HG03378 (cell line): ENCODE measurements at regions not wholly inside any gene's neighbourhood (a gene's known extent, or its start where the extent isn't known, plus 50 kb on each side); places are given as distances from the start of the nearest gene placed in this dataset.
"Not testable (repeated sequence)": the region's sequence is repeated elsewhere in the genome, so short reads cannot be mapped to it uniquely, and the experiment has no call there.

Experiments
- ATAC-seq: cut with Tn5 transposase; IDR thresholded peaks from one replicate; pipeline ENCODE4 v1.9.1; 2021; ENCODE audit warnings: mild to moderate bottlenecking, moderate library complexity; ENCODE audit not compliant: unreplicated experiment

DNA sequence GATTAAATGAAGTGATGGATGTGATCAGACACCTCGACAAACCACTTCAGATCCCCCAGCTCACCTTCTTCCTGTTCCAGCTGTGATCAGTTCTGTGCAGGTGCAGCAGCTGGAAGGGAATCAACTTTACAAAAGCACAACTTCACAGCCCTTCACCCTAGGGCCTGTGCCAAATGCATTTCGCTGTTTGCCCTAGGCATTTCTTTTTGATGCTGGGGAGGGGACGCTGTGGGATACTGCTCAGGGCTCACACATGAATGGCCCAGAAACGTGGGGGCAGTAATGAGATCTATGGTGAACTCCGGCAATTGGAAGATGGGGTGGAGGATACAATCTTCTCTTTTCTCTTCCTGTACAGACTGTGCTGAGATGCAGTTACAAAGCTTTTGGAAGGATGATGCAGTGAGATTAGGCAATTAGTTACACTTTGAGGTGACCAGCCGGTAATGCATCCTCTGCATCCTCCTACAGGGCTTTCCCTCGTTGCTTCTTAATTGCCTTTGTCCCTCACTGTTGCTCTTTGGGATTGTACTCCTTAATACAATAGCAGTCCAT is 215.1 kb upstream of the PITX2 start:
- no peak for ATAC-seq

GRCh38 chr4:110840221-110840654 is 217.4 kb upstream of the PITX2 start:
- no peak for ATAC-seq

DNA sequence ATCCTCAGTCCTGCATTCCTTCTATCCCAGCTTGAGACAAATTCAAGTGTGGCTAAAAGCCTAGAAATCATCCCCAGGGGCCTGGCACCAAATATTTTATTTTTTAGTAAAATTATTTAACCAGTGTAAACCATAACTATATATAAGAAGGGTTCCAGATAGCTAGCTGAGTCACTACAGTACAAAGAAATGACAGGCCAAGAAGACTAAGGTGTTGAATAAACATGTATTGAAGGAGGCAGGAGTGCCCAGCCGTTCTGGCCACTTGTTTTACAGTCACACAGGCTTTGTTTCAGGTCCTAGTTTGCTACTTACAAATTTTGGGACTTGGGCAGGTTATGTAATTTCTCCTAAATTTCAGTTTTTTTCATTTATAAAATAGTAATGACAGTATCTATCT is 225.9 kb upstream of the PITX2 start:
- ATAC-seq: no peak

- no peak for ATAC-seq
Observed at GRCh38 chr4:110849461-110849860, 226.6 kb upstream of the PITX2 start.

- no peak for ATAC-seq
Observed at GRCh38 chr4:110850461-110851442, 227.9 kb upstream of the PITX2 start.

- no peak for ATAC-seq
Observed at GRCh38 chr4:110851989-110852388, 229.1 kb upstream of the PITX2 start.

DNA sequence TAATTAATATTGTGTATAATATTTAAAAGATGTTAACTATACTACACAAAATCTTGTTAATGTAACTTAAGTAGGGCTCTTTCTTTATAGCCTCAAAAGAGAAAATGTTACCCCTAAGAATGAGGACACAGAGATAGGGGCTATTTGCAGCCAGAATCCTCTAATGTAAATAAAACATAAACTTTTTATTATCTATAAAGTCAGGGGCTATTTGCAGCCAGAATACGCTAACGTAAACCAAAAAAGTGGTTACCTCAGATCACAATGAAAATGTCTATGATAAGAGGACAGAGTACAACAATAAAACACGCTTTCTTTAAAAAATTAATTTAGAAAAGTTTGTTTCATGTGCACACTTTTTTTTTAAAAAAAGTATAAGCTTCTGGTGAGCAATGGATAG is 229.9 kb upstream of the PITX2 start:
- ATAC-seq: no peak

GRCh38 chr4:110853242-110853641 is 230.4 kb upstream of the PITX2 start:
- no peak for ATAC-seq

DNA sequence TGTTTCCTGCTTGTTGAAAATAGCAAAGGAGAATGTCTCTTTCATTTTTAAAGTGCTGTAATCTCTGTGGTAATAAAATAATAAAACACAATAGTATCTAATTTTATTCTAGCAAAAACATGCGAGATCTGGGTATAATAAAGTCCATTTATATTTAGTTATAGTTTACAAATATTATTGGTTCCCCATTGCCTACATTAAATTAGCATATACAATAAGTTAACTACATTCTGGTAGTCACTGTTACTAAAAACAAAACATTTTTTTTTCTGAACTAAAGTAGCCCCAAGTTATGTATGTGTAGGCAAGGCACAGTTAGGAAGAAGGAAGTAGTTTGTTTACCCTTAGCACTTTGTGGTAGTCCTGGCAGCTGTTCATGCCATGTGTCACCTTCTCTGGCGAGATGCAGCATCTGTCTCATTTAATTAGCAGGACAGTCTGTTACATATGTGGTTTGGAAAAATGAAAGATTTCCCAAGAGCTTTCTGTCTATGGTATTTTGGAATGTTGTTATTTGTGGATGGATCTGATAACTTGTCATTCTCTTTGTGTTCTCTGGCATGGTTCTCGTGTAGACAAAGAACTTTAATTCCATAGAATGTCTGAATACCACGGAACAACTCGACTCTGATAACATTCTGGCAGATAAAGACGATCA is 231.3 kb upstream of the PITX2 start:
- no peak for ATAC-seq

DNA sequence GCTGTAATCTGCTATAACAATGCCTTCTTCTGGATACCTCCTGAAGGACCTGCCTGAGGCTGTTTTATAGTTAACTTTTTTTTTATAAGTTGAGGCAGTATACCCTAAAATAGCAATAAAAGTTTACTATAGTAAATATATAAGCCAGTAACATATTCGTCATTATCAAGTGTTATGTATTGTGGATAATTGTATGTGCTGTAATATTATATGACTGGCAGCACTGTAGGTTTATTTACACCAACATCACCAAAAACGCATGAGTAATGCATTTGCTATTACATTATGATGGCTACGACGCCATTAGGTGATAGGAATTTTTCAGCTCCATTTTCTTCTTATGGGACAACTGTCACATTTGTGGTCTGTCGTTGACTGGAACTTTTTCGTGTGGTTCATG is 237.2 kb upstream of the PITX2 start:
- ATAC-seq: no peak

DNA sequence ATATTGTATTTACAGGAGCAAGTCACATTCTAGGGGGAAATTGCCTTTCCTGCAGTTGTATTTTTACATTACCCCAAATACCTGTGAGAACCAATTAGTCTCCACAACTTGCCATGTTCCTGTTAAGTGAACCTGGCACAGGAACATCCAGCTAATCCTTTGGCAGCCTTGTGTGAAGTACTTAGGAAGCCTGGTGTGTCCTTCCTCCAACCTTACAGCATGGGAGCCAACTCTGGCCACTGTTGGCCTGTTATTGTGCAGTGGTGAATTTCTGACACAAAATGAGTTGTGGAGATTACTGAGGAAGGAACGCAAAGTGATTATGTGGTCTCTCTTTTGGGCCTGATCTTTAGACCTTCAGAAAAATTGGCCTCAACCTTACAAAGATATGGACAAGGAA is 238.0 kb upstream of the PITX2 start:
- no peak for ATAC-seq

DNA sequence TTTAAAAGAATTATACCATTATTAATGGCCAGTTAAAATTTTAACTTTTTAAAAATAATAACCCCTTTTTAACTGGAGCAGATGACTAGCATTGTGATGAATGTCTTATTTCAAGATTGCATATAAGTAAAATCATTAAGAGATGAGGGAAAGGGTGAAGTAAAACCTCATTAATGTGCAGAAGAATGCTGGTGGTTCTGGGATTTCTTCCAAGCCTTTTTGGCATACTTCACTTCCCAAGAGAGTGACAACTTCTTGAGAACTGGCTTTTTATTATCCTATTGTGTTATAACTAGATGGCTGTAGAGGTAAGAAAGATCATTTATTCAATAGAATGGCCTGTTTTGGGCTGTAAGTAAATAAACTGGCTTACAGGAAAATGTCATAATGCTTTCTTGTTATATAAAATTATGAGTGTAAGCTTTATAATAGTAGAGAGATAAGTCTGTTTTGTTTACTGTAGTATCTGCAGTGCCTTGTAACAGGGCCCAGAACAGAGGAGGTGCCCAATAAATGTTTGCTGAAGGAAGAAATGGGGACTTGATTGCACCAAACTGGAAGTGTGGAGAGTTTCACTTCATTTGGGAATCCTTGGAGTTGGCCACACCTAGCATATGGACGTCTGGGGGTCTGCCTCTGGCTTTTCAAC is 242.9 kb upstream of the PITX2 start:
- no peak for ATAC-seq

DNA sequence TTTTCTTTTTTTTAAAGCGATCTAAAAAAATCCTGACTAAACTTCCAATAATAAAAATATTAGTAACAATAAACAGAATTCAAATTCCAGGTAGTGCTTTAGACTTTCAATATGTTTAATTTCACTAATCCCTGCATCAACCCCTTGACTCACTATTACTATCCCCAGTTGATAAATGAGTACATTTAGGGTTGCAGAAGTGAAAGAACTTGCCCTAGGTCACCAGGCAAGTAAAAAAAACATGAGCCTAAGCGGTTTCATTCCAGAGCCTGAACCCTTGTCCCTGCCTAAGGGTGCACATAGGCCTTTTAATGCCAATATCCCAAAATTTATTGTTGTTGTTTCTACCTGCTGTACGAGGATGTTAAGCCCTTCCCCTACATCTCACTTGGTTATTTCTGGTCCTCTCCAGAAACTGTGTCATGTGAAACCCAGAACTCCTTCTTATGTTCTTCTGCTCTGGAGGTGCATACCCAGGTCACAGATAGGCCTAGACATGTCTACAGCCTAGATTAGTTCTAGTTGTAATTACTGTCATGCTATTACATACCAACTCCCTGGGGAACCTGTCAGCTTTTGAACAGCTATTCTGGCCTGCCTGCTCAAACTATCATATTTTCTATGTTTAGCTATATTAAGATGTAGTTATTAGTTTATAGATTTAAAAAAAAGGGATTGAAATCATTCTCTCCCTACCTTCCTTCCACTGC is 244.5 kb upstream of the PITX2 start:
- peak; percentile 80 for ATAC-seq

DNA sequence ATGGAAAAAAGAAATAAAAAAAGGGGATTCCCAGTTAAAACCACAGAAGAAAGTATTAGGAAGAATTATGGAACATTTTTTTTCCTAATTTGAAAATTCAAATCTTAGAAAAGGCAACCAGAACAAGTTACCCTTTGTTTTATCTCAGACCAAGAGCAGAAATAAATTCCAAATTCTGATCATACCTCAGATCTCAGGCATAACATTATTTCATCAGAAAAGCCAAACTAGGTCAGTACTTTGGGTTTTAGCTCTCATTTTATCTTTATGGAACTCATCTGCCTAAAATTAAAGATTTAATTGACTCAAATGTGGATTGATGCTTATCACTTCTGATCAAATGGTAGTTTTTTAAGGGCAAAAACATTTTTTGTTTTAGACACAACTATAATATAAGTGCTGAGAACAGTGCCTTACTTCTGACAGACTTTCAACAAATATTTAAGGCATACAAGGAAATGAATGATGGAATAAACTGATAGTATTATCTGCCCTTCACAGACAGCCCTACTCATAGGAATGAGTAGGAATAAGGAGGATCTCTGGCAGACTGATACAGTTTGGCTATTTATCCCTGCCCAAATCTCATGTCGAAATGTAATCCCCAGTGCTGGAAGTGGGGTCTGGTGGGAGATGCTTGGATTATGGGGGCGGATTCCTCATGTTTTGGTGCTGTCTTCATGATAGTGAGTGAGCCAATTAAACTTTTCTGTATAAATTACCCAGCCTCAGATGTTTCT is 245.3 kb upstream of the PITX2 start:
- no peak for ATAC-seq

- no peak for ATAC-seq
Observed at GRCh38 chr4:110869114-110869513, 246.2 kb upstream of the PITX2 start.

GRCh38 chr4:110869862-110870572 is 247.1 kb upstream of the PITX2 start:
- ATAC-seq: peak; percentile 87

DNA sequence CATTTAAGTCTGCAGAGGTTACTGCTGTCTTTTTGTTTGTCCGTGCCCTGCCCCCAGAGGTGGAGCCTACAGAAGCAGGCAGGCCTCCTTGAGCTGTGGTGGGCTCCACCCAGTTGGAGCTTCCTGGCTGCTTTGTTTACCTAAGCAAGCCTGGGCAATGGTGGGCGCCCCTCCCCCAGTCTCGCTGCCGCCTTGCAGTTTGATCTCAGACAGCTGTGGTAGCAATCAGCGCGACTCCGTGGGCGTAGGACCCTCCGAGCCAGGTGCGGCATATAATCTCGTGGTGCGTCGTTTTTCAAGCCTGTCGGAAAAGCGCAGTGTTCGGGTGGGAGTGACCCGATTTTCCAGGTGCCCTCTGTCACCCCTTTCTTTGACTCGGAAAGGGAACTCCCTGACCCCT is 253.3 kb upstream of the PITX2 start:
- ATAC-seq: not testable (repeated sequence)

- no peak for ATAC-seq
Observed at GRCh38 chr4:110876866-110877265, 254.0 kb upstream of the PITX2 start.

DNA sequence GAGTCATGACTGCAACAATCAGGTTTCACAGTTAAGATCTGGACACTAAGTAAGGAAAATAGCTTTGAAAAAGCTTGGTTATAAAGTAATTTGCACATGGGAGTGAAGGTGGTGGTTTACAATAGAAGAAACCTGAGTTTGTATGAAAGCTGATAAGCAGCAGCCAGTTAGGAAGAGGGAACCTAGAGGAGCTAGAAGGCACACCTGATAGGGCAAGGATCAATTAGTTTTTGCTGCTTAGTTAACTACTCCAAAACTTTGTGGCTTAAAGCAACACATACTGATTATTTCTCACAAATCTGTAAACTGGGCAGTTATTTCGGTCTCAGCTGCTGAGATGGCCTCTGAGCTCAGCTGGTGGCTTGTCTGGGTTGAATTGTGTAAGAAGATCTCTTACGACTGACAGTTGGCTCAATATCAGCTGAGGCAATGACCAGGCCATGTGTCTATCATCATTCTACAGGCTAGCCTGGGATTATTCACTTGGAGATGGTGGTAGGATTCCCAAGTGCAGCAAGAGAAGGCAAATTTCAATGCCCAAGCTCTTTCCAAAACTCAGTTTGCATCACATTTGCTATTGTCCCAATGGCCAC is 255.0 kb upstream of the PITX2 start:
- no peak for ATAC-seq
